OCI-LY1 (cell line): ENCODE measurements at regions not wholly inside any gene's neighbourhood (a gene's known extent, or its start where the extent isn't known, plus 50 kb on each side); places are given as distances from the start of the nearest gene placed in this dataset.

Source experiments
- H2AFZ ChIP-seq: fragments of 200-600 bp; sonication (generic), shearing (Covaris generic); 2 replicates; pipeline ENCODE4 v1.6.0; 2014; ENCODE audit warnings: antibody characterized with exemption, mild to moderate bottlenecking, low read length
- H3F3A ChIP-seq: fragments of 200-600 bp; sonication (generic), shearing (Covaris generic); 2 replicates; pipeline ENCODE4 v1.6.0; 2014; ENCODE audit warnings: mild to moderate bottlenecking, antibody characterized with exemption, low read length, moderate library complexity; ENCODE audit not compliant: insufficient read depth
- H3K27ac ChIP-seq: fragments of 200-600 bp; sonication (generic); 2 replicates; pipeline ENCODE4 v1.5.1; 2014; ENCODE audit warnings: low read length, mixed run types, mild to moderate bottlenecking, low read depth; ENCODE audit not compliant: poor library complexity, severe bottlenecking
- H3K27me3 ChIP-seq: fragments of 200-600 bp; sonication (generic); 2 replicates; pipeline ENCODE4 v1.6.0; 2014; ENCODE audit warnings: antibody characterized with exemption, mild to moderate bottlenecking, low read length, moderate library complexity; ENCODE audit not compliant: insufficient read depth
- H3K36me3 ChIP-seq: fragments of 200-600 bp; sonication (generic); 2 replicates; pipeline ENCODE4 v1.6.1; 2014; ENCODE audit warnings: mild to moderate bottlenecking, antibody characterized with exemption, low read length, moderate library complexity, mixed read lengths; ENCODE audit not compliant: insufficient read depth
- H3K4me1 ChIP-seq: fragments of 200-600 bp; sonication (generic); 2 replicates; pipeline ENCODE4 v1.5.1; 2014; ENCODE audit warnings: mild to moderate bottlenecking, low read length, moderate library complexity; ENCODE audit not compliant: insufficient read depth, severe bottlenecking
- H3K4me2 ChIP-seq: fragments of 200-600 bp; sonication (generic), shearing (Covaris generic); 2 replicates; pipeline ENCODE4 v1.6.1; 2014; ENCODE audit warnings: low read length
- H3K4me3 ChIP-seq: fragments of 200-600 bp; sonication (generic); 2 replicates; pipeline ENCODE4 v1.5.1; 2014; ENCODE audit warnings: low read length, low read depth, mild to moderate bottlenecking, mixed read lengths; ENCODE audit not compliant: poor library complexity, severe bottlenecking
- H3K79me2 ChIP-seq: fragments of 200-600 bp; shearing (Covaris generic); 2 replicates; pipeline ENCODE4 v1.6.1; 2016; ENCODE audit warnings: mixed run types, low read length, mixed read lengths; ENCODE audit not compliant: insufficient read depth
- H3K9ac ChIP-seq: fragments of 200-600 bp; sonication (generic), shearing (Covaris generic); 2 replicates; pipeline ENCODE4 v1.6.1; 2014; ENCODE audit warnings: mild to moderate bottlenecking, low read length, mixed read lengths
- H3K9me2 ChIP-seq: fragments of 200-600 bp; sonication (generic), shearing (Covaris generic); 2 replicates; pipeline ENCODE4 v1.6.1; 2014; ENCODE audit warnings: low read depth, mild to moderate bottlenecking, low read length, mixed read lengths
- H3K9me3 ChIP-seq: fragments of 200-600 bp; shearing (Covaris generic); 2 replicates; pipeline ENCODE4 v1.6.1; 2014; ENCODE audit warnings: low read length, mixed read lengths
- H4K20me1 ChIP-seq: fragments of 200-600 bp; sonication (generic), shearing (Covaris generic); 2 replicates; pipeline ENCODE4 v1.6.0; 2016; ENCODE audit warnings: mild to moderate bottlenecking, low read length; ENCODE audit not compliant: insufficient read depth
- EZH2 ChIP-seq: fragments of 200-600 bp; sonication (generic), shearing (Covaris generic); IDR thresholded peaks from 2 replicates; pipeline ENCODE4 v1.8.0; 2017; ENCODE audit warnings: borderline replicate concordance, mixed run types, mild to moderate bottlenecking, antibody characterized with exemption, low read length, moderate library complexity, mixed read lengths
- TF ChIP-seq, protein P1 (sequence below): fragments of 200-600 bp; sonication (generic), shearing (Covaris generic); IDR thresholded peaks from 2 replicates; pipeline ENCODE4 v1.5.1; 2017; ENCODE audit warnings: mild to moderate bottlenecking, antibody characterized with exemption, low read length, moderate library complexity, mixed read lengths

DNA sequence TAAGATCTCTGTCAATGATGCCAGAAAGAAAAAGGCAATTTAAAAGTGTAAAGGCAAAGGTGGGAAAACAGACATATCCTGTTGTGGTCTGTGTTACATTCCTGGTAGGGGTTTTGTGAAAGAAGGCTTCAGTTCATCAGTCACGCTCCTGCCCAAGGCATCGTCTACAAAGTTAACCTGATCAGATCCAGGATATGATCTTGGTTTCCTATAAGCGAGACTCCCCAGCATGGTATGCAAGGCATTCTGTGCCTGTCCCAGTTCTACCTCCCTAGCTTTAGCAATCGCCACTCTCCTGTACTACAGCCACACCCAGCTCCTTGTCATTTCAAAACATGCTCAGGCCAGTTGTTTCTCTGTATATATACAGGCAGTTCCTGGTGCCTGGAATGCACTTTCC lies 58.0 kb upstream of the PTPN3 start:
- Histone ChIP-seq H3K4me1 (no peaks in the 10 kb centered on the region), H3K9me3 (no peaks in the 10 kb centered on the region), H3K27me3 (no peaks in the 10 kb centered on the region), H3K27ac (no peak overlapping the region), H3K79me2 (no peaks in the 10 kb centered on the region), H3F3A (no peaks in the 10 kb centered on the region), H3K4me2 (no peak overlapping the region), H3K36me3 (no peaks in the 10 kb centered on the region), H3K9me2 (no peaks in the 10 kb centered on the region), H4K20me1 (no peaks in the 10 kb centered on the region), H2AFZ (no peak overlapping the region), H3K4me3 (no peak overlapping the region), H3K9ac (no peak overlapping the region)
- TF ChIP-seq, protein P1, sequence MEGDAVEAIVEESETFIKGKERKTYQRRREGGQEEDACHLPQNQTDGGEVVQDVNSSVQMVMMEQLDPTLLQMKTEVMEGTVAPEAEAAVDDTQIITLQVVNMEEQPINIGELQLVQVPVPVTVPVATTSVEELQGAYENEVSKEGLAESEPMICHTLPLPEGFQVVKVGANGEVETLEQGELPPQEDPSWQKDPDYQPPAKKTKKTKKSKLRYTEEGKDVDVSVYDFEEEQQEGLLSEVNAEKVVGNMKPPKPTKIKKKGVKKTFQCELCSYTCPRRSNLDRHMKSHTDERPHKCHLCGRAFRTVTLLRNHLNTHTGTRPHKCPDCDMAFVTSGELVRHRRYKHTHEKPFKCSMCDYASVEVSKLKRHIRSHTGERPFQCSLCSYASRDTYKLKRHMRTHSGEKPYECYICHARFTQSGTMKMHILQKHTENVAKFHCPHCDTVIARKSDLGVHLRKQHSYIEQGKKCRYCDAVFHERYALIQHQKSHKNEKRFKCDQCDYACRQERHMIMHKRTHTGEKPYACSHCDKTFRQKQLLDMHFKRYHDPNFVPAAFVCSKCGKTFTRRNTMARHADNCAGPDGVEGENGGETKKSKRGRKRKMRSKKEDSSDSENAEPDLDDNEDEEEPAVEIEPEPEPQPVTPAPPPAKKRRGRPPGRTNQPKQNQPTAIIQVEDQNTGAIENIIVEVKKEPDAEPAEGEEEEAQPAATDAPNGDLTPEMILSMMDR, result no peak
- TF ChIP-seq EZH2, result no peak

DNA sequence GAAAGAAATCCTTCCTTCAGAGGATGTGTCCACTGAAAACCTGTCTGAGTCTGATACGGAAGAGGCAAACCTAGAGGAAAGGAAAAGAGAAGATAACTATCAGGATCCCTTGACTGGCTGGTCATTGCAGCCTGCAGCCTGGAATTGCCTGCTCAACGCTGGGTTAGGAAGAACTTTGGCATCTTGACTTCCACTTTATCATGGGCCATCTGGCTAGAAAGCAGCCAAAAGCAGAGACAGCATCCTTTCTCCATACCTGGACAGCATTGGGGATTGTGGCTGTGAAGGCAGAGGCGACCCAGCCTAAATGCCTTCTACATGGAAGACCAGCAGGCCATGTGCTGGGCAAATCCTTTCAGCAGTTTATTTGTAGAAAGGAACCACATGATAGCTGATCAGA lies 58.7 kb upstream of the PTPN3 start:
- Histone ChIP-seq H3K4me1 (no peaks in the 10 kb centered on the region), H3F3A (no peaks in the 10 kb centered on the region), H3K9me3 (no peaks in the 10 kb centered on the region), H3K9me2 (no peaks in the 10 kb centered on the region), H4K20me1 (no peaks in the 10 kb centered on the region), H3K9ac (no peak overlapping the region), H3K79me2 (no peaks in the 10 kb centered on the region), H3K36me3 (no peaks in the 10 kb centered on the region), H3K27me3 (no peaks in the 10 kb centered on the region), H3K4me2 (no peak overlapping the region), H2AFZ (no peak overlapping the region), H3K4me3 (no peak overlapping the region), H3K27ac (no peak overlapping the region)
- TF ChIP-seq EZH2, result no peak
- TF ChIP-seq, protein P1, result no peak

DNA sequence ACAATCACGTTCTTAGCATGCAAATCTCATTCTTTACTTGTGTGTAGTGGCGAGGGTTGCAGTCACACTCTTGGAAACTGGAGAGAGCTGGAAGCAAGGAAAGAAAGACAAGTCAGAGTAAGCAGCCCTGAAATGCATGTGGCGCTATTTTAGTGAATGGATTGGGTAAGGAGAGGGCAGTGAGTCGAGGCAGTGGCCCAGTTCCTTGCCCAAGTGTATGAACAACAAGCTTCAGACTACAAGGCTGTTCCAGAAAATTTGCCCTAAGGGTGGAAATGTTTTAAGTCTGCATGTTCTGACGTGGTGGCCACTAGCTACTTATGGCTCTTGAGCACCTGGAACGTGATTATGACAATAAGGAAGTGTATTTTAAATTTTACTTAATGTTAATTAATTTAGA lies 59.4 kb upstream of the PTPN3 start:
- H3K79me2 ChIP-seq, result no peaks in the 10 kb centered on the region
- H3K4me2 ChIP-seq, result no peak overlapping the region
- TF ChIP-seq EZH2, result no peak
- TF ChIP-seq, protein P1, result no peak
- H4K20me1 ChIP-seq, result no peaks in the 10 kb centered on the region
- H3K4me1 ChIP-seq, result no peaks in the 10 kb centered on the region
- H3K9ac ChIP-seq, result no peak overlapping the region
- H2AFZ ChIP-seq, result no peak overlapping the region
- no peaks in the 10 kb centered on the region for H3K9me3 ChIP-seq
- H3K9me2 ChIP-seq, result no peaks in the 10 kb centered on the region
- no peaks in the 10 kb centered on the region for H3K27me3 ChIP-seq
- H3K36me3 ChIP-seq, result no peaks in the 10 kb centered on the region
- no peak overlapping the region for H3K27ac ChIP-seq
- no peaks in the 10 kb centered on the region for H3F3A ChIP-seq
- H3K4me3 ChIP-seq, result no peak overlapping the region
